HEK293 (cell line): ENCODE measurements at regions not wholly inside any gene's neighbourhood (a gene's known extent, or its start where the extent isn't known, plus 50 kb on each side); places are given as distances from the start of the nearest gene placed in this dataset.
"Not testable (repeated sequence)": the region's sequence is repeated elsewhere in the genome, so short reads cannot be mapped to it uniquely, and the experiment has no call there.

Source experiments
- CTCF ChIP-seq: fragments of 450-650 bp; formaldehyde crosslinking; IDR thresholded peaks from 2 replicates; pipeline ENCODE4 v1.5.1; 2016; ENCODE audit warnings: missing biosample characterization, missing genetic modification characterization
- HOXA7 ChIP-seq: sonication (generic); formaldehyde crosslinking; IDR thresholded peaks from 2 replicates; pipeline ENCODE4 v1.8.1; 2022; ENCODE audit warnings: missing genetic modification reagents, borderline replicate concordance
- TCF7L2 ChIP-seq: IDR thresholded peaks from 2 replicates; pipeline ENCODE4 v1.6.1; 2011; ENCODE audit warnings: low read depth, mild to moderate bottlenecking, inconsistent platforms, low read length, moderate library complexity, borderline replicate concordance
- ZNF175 ChIP-seq: fragments of 450-650 bp; formaldehyde crosslinking; IDR thresholded peaks from 2 replicates; pipeline ENCODE4 v1.5.1; 2016; ENCODE audit warnings: missing biosample characterization, missing genetic modification characterization
- ZNF274 ChIP-seq, 2 experiments: fragments of 200-500 bp in 1 of 2; fragments of 450-650 bp in 1 of 2; sonication (Bioruptor generic) in 1 of 2; formaldehyde crosslinking in 1 of 2; IDR thresholded peaks; 2 replicates each; pipeline versions ENCODE4 v1.5.1 to v1.6.1; 2014 to 2016; ENCODE audit warnings: borderline replicate concordance in 1 of 2, inconsistent platforms in 1 of 2, low read length in 1 of 2, missing biosample characterization in 1 of 2, missing genetic modification characterization in 1 of 2
- ZNF311 ChIP-seq: fragments of 450-650 bp; formaldehyde crosslinking; IDR thresholded peaks from 2 replicates; pipeline ENCODE4 v1.5.1; 2017; ENCODE audit warnings: missing biosample characterization, missing genetic modification characterization, borderline replicate concordance
- ZNF324 ChIP-seq: fragments of 450-650 bp; formaldehyde crosslinking; IDR thresholded peaks from 2 replicates; pipeline ENCODE4 v1.5.1; 2016; ENCODE audit warnings: missing biosample characterization, missing genetic modification characterization
- ZNF510 ChIP-seq: fragments of 450-650 bp; formaldehyde crosslinking; IDR thresholded peaks from 2 replicates; pipeline ENCODE4 v1.5.1; 2018; ENCODE audit warnings: mild to moderate bottlenecking, missing genetic modification characterization, missing biosample characterization; ENCODE audit not compliant: insufficient replicate concordance
- ZNF768 ChIP-seq: fragments of 450-650 bp; formaldehyde crosslinking; IDR thresholded peaks from 2 replicates; pipeline ENCODE4 v1.5.1; 2018; ENCODE audit warnings: missing biosample characterization, mild to moderate bottlenecking, missing genetic modification characterization
- ZNF776 ChIP-seq: fragments of 450-650 bp; formaldehyde crosslinking; IDR thresholded peaks from 2 replicates; pipeline ENCODE4 v1.5.0; 2017; ENCODE audit warnings: missing biosample characterization, missing genetic modification characterization, borderline replicate concordance
- ZSCAN16 ChIP-seq: fragments of 450-650 bp; formaldehyde crosslinking; IDR thresholded peaks from 2 replicates; pipeline ENCODE4 v1.5.1; 2016; ENCODE audit warnings: missing biosample characterization, missing genetic modification characterization
- TF ChIP-seq, protein P1 (sequence below): fragments of 450-650 bp; formaldehyde crosslinking; IDR thresholded peaks from 2 replicates; pipeline ENCODE4 v1.5.1; 2016; ENCODE audit warnings: missing biosample characterization, missing genetic modification characterization
- TF ChIP-seq, protein P2 (sequence below): fragments of 450-650 bp; formaldehyde crosslinking; optimal IDR thresholded peaks from 2 replicates; pipeline ENCODE3; 2016; ENCODE audit warnings: missing biosample characterization, mild to moderate bottlenecking, missing genetic modification characterization

DNA sequence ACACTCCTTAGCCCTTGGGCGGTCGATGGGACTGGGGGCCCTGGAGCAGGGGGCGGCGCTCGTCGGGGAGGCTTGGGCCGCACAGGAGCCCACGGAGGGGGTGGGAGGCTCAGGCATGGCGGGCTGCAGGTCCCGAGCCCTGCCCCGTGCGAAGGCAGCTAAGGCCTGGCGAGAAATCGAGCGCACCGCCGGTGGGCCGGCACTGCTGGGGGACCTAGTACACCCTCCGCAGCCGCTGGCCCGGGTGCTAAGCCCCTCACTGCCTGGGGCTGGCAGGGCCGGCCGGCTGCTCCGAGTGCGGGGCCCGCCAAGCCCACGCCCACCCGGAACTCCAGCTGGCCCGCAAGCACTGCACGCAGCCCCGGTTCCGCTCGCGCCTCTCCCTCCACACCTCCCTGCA, 68.0 kb upstream of the DDR1 start:
- TF ChIP-seq CTCF (tag by site-specific recombination); TCF7L2; ZNF324 (tag by site-specific recombination); ZNF175 (tag by site-specific recombination); ZNF510 (tag by site-specific recombination); HOXA7 (CRISPR knock-in tag); ZNF776 (tag by site-specific recombination); ZNF274 (IDR thresholded peaks at IDR 0.05; ENCODE audit: low read length); ZNF274 (tag by site-specific recombination; IDR thresholded peaks at IDR 0.05; ENCODE audit: borderline replicate concordance); ZSCAN16 (tag by site-specific recombination); ZNF311 (tag by site-specific recombination); ZNF768 (tag by site-specific recombination): not testable (repeated sequence)
- TF ChIP-seq, protein P1, sequence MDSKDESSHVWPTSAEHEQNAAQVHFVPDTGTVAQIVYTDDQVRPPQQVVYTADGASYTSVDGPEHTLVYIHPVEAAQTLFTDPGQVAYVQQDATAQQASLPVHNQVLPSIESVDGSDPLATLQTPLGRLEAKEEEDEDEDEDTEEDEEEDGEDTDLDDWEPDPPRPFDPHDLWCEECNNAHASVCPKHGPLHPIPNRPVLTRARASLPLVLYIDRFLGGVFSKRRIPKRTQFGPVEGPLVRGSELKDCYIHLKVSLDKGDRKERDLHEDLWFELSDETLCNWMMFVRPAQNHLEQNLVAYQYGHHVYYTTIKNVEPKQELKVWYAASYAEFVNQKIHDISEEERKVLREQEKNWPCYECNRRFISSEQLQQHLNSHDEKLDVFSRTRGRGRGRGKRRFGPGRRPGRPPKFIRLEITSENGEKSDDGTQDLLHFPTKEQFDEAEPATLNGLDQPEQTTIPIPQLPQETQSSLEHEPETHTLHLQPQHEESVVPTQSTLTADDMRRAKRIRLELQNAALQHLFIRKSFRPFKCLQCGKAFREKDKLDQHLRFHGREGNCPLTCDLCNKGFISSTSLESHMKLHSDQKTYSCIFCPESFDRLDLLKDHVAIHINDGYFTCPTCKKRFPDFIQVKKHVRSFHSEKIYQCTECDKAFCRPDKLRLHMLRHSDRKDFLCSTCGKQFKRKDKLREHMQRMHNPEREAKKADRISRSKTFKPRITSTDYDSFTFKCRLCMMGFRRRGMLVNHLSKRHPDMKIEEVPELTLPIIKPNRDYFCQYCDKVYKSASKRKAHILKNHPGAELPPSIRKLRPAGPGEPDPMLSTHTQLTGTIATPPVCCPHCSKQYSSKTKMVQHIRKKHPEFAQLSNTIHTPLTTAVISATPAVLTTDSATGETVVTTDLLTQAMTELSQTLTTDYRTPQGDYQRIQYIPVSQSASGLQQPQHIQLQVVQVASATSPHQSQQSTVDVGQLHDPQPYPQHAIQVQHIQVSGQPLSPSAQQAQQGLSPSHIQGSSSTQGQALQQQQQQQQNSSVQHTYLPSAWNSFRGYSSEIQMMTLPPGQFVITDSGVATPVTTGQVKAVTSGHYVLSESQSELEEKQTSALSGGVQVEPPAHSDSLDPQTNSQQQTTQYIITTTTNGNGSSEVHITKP, result not testable (repeated sequence)
- TF ChIP-seq, protein P2, sequence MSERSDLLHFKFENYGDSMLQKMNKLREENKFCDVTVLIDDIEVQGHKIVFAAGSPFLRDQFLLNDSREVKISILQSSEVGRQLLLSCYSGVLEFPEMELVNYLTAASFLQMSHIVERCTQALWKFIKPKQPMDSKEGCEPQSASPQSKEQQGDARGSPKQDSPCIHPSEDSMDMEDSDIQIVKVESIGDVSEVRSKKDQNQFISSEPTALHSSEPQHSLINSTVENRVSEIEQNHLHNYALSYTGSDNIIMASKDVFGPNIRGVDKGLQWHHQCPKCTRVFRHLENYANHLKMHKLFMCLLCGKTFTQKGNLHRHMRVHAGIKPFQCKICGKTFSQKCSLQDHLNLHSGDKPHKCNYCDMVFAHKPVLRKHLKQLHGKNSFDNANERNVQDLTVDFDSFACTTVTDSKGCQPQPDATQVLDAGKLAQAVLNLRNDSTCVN (tag by site-specific recombination), result not testable (repeated sequence)
